Upper lobe of right lung (tissue), 1 donor: ENCODE measurements at regions not wholly inside any gene's neighbourhood (a gene's known extent, or its start where the extent isn't known, plus 50 kb on each side); places are given as distances from the start of the nearest gene placed in this dataset.
A peak's percentile ranks its signal among the peaks of the same experiment; 100 is the strongest.

Source experiments
- ATAC-seq: fragments of 200-7000 bp; cut with Tn5 transposase; one replicate; pipeline ENCODE4 v1.9.1; 2020; ENCODE audit warnings: mild to moderate bottlenecking, moderate library complexity
- DNase-seq: peaks from one replicate; pipeline ENCODE4 v3.0.0-alpha.2; 2020
- H3K27ac ChIP-seq: fragments of 200-600 bp; one replicate; pipeline ENCODE4 v1.8.0; 2022
- H3K27me3 ChIP-seq: fragments of 200-600 bp; one replicate; pipeline ENCODE4 v1.8.0; 2022; ENCODE audit warnings: mild to moderate bottlenecking
- H3K36me3 ChIP-seq: fragments of 200-600 bp; one replicate; pipeline ENCODE4 v1.8.0; 2022
- H3K4me1 ChIP-seq: fragments of 200-600 bp; one replicate; pipeline ENCODE4 v1.8.0; 2022
- H3K4me3 ChIP-seq: fragments of 200-600 bp; one replicate; pipeline ENCODE4 v1.8.0; 2022; ENCODE audit warnings: mild to moderate bottlenecking
- H3K9me3 ChIP-seq: fragments of 200-600 bp; one replicate; pipeline ENCODE4 v1.8.0; 2022
- intact Hi-C: fragments of 100-400 bp; cut with DNase I; formaldehyde crosslinking; loops from one replicate; pipeline ENCODE4 v1.11.0; 2022
- TF ChIP-seq, protein P1 (sequence below): fragments of 200-600 bp; IDR thresholded peaks from one replicate; pipeline ENCODE4 v1.8.0; 2022; ENCODE audit warnings: antibody characterized with exemption
- donor health status: DM: no; HTN: yes; CAD: no; lungs with severe emphysema.

DNA sequence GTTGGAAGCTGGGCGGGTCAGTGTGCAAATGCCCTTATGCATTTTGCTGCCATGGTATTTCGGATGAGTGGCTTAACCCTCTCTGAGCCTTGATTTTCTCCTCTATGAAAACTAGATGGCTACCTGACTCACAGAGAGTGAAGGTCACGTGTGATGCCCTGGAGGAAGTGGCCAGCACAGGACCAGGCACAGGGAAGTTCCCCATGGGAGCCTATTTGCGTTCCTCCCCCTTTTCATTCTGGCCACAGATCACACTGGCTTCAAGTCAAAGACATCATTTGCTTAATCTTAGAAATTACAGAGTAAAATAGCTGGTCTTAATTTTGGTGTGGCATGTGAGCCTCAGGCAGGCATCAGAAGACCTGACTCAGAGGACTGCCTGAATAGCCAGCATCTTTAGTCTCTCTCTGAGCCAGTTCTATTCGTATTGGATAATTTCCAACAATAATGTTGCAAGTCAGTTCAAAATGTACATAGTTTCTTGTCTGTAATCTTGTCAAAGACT lies 57.6 kb upstream of the CD302 start:
- TF ChIP-seq, protein P1, sequence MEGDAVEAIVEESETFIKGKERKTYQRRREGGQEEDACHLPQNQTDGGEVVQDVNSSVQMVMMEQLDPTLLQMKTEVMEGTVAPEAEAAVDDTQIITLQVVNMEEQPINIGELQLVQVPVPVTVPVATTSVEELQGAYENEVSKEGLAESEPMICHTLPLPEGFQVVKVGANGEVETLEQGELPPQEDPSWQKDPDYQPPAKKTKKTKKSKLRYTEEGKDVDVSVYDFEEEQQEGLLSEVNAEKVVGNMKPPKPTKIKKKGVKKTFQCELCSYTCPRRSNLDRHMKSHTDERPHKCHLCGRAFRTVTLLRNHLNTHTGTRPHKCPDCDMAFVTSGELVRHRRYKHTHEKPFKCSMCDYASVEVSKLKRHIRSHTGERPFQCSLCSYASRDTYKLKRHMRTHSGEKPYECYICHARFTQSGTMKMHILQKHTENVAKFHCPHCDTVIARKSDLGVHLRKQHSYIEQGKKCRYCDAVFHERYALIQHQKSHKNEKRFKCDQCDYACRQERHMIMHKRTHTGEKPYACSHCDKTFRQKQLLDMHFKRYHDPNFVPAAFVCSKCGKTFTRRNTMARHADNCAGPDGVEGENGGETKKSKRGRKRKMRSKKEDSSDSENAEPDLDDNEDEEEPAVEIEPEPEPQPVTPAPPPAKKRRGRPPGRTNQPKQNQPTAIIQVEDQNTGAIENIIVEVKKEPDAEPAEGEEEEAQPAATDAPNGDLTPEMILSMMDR: no peak
- Histone ChIP-seq H3K27ac (no peak overlapping the region), H3K9me3 (no peaks in the 10 kb centered on the region), H3K4me3 (no peak overlapping the region), H3K36me3 (peaks cover 6% of the 10 kb centered on the region), H3K4me1 (no peaks in the 10 kb centered on the region), H3K27me3 (no peaks in the 10 kb centered on the region)
- DNase-seq: no peak
- ATAC-seq: peak; percentile 39
- intact Hi-C loops: no loop called here

GRCh38 chr2:159855143-159855542 lies 57.1 kb upstream of the CD302 start:
- no peaks in the 10 kb centered on the region for H3K4me1 ChIP-seq
- no peak for ATAC-seq
- no peak overlapping the region for H3K27ac ChIP-seq
- H3K27me3 ChIP-seq: no peaks in the 10 kb centered on the region
- no peak for DNase-seq
- H3K36me3 ChIP-seq: peaks cover 6% of the 10 kb centered on the region
- H3K9me3 ChIP-seq: no peaks in the 10 kb centered on the region
- no peak overlapping the region for H3K4me3 ChIP-seq
- intact Hi-C loops: no loop called here
- TF ChIP-seq, protein P1: no peak

DNA sequence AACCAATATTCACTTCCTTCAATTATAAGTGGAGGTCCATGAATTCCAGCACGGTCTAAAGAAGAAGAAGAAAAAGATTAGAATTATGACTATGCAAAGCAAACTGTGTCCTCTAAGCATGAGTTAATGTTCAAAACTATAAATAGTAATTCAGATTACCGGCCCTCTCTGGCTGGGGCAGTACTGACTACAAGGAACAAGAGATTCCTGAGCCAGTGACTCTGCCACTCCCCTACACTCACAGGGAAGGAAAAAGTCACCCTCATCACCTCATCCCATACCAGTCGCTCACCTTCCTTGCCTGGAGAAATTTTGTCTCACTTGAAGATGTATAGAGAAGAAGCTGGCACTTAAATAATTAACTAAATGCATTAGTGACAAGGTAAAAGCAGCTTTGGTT lies 56.5 kb upstream of the CD302 start:
- TF ChIP-seq, protein P1: no peak

GRCh38 chr2:159853101-159853500 lies 55.1 kb upstream of the CD302 start:
- peaks cover 6% of the 10 kb centered on the region for H3K36me3 ChIP-seq
- no peak overlapping the region for H3K4me3 ChIP-seq
- no peak for DNase-seq

More for the DNA sequence above, 56.5 kb upstream of the CD302 start:
- H3K27me3 ChIP-seq: no peaks in the 10 kb centered on the region
- no peaks in the 10 kb centered on the region for H3K9me3 ChIP-seq
- ATAC-seq (no peak), DNase-seq (no peak)
- H3K36me3 ChIP-seq: peaks cover 6% of the 10 kb centered on the region
- no peak overlapping the region for H3K4me3 ChIP-seq
- H3K27ac ChIP-seq: no peak overlapping the region
- H3K4me1 ChIP-seq: no peaks in the 10 kb centered on the region
- intact Hi-C loops: no loop called here

DNA sequence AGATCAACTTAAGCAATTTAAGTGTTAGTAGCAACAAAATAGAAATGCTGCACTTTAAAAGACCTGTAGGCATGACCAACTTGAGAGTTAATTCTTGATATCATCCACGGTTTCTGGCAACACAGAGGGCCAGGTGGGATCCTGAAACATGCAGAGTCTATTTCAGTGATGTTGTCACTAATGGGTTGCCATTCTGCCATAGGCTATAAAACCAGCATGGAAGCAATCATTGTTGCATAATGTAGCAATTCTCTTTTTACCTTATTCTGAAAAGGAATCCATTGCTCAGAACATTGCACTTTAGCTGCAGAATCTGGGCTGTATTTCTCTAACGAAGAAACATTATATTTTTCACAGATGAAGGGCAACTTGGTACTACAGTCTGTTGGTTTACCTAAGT lies 53.9 kb upstream of the CD302 start:
- Histone ChIP-seq H3K27me3 (no peaks in the 10 kb centered on the region), H3K9me3 (no peaks in the 10 kb centered on the region), H3K36me3 (peaks cover 6% of the 10 kb centered on the region), H3K27ac (no peak overlapping the region), H3K4me1 (no peaks in the 10 kb centered on the region), H3K4me3 (no peak overlapping the region)
- no peak for ATAC-seq
- TF ChIP-seq, protein P1: no peak
- DNase-seq: no peak
- intact Hi-C loops: no loop called here

More at GRCh38 chr2:159853101-159853500, 55.1 kb upstream of the CD302 start:
- Histone ChIP-seq H3K27ac (no peak overlapping the region), H3K27me3 (no peaks in the 10 kb centered on the region), H3K9me3 (no peaks in the 10 kb centered on the region), H3K4me1 (no peaks in the 10 kb centered on the region)
- ATAC-seq: no peak
- intact Hi-C loops: no loop called here
- TF ChIP-seq, protein P1: no peak

GRCh38 chr2:159850789-159851188 lies 52.8 kb upstream of the CD302 start:
- H3K4me3 ChIP-seq: no peak overlapping the region
- DNase-seq (no peak), ATAC-seq (no peak)
- H3K4me1 ChIP-seq: no peaks in the 10 kb centered on the region
- H3K9me3 ChIP-seq: no peaks in the 10 kb centered on the region
- TF ChIP-seq, protein P1: no peak
- intact Hi-C loops: no loop called here
- H3K27me3 ChIP-seq: no peaks in the 10 kb centered on the region
- peaks cover 6% of the 10 kb centered on the region for H3K36me3 ChIP-seq
- H3K27ac ChIP-seq: no peak overlapping the region
